ENCODE measurements at regions not wholly inside any gene's neighbourhood (a gene's known extent, or its start where the extent isn't known, plus 50 kb on each side); places are given as distances from the start of the nearest gene placed in this dataset.

DNA sequence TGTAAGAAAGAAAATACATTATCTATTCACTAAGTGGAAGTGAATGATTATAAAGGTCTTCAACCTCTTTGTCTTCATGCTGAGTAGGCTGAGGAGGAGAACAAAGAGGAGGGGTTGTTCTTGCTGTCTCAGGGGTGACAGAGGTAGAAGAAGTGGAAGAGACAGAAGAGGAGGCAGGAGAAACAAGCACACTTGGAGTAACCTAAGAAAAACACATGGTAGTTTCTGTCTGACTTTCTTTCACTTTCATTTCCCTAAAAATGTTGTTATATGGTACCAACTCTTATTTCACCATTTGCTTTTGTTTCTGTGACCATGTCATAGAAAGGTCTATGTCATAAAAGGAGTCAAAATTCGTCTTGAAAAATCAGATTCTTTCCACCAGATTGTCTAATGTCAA lies 696.6 kb upstream of the BRINP3 start:
- no peaks in the 10 kb centered on the region for H3K27me3 ChIP-seq (ENCODE audit: control insufficient read depth, insufficient read depth, low read length)
- intact Hi-C loops (cut with DNase I) = no loop called here
- FAIRE-seq (no peak), DNase-seq (peak in 2 of 5 donors; percentile 23 to 37)
- H3K4me1 ChIP-seq (ENCODE audit: control insufficient read depth in 2 of 3, insufficient read depth in 2 of 3, low read depth in 1 of 3, low read length in 3 of 3) = no peaks in the 10 kb centered on the region
- H3K4me3 ChIP-seq (ENCODE audit: low read length in 3 of 3) = peak overlapping the region in 1 of 3 donors; percentile 6
- no peak overlapping the region for H3K27ac ChIP-seq (ENCODE audit: low read depth in 2 of 2, low read length in 2 of 2)
- no peak overlapping the region for H3K9ac ChIP-seq (ENCODE audit: low read length in 3 of 3)
- no peaks in the 10 kb centered on the region for H3K36me3 ChIP-seq (ENCODE audit: control insufficient read depth in 2 of 3, insufficient read depth in 3 of 3, low read length in 3 of 3)
- no peaks in the 10 kb centered on the region for H3K9me3 ChIP-seq (ENCODE audit: control insufficient read depth in 2 of 3, insufficient read depth in 1 of 3, low read length in 3 of 3)
- TF ChIP-seq, protein P1, sequence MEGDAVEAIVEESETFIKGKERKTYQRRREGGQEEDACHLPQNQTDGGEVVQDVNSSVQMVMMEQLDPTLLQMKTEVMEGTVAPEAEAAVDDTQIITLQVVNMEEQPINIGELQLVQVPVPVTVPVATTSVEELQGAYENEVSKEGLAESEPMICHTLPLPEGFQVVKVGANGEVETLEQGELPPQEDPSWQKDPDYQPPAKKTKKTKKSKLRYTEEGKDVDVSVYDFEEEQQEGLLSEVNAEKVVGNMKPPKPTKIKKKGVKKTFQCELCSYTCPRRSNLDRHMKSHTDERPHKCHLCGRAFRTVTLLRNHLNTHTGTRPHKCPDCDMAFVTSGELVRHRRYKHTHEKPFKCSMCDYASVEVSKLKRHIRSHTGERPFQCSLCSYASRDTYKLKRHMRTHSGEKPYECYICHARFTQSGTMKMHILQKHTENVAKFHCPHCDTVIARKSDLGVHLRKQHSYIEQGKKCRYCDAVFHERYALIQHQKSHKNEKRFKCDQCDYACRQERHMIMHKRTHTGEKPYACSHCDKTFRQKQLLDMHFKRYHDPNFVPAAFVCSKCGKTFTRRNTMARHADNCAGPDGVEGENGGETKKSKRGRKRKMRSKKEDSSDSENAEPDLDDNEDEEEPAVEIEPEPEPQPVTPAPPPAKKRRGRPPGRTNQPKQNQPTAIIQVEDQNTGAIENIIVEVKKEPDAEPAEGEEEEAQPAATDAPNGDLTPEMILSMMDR (IDR thresholded peaks at IDR 0.05; ENCODE audit: borderline replicate concordance, extremely low read depth, insufficient read depth) = no peak

- Histone ChIP-seq H3K4me1 (ENCODE audit: control insufficient read depth in 2 of 3, insufficient read depth in 2 of 3, low read depth in 1 of 3, low read length in 3 of 3) (no peaks in the 10 kb centered on the region), H3K9me3 (ENCODE audit: control insufficient read depth in 2 of 3, insufficient read depth in 1 of 3, low read length in 3 of 3) (no peaks in the 10 kb centered on the region), H3K27me3 (ENCODE audit: control insufficient read depth, insufficient read depth, low read length) (no peaks in the 10 kb centered on the region), H3K27ac (ENCODE audit: low read depth in 2 of 2, low read length in 2 of 2) (no peak overlapping the region), H3K4me3 (ENCODE audit: low read length in 3 of 3) (no peak overlapping the region), H3K36me3 (ENCODE audit: control insufficient read depth in 2 of 3, insufficient read depth in 3 of 3, low read length in 3 of 3) (no peaks in the 10 kb centered on the region), H3K9ac (ENCODE audit: low read length in 3 of 3) (no peak overlapping the region)
- DNase-seq = no peak
- TF ChIP-seq, protein P1 (IDR thresholded peaks at IDR 0.05; ENCODE audit: borderline replicate concordance, extremely low read depth, insufficient read depth) = no peak
- intact Hi-C loops (cut with DNase I) = no loop called here
- no peak for FAIRE-seq
These were observed 698.5 kb upstream of the BRINP3 start for GRCh38 chr1:191176131-191176530.

- Histone ChIP-seq H3K27me3 (ENCODE audit: control insufficient read depth, insufficient read depth, low read length) (no peaks in the 10 kb centered on the region), H3K4me1 (ENCODE audit: control insufficient read depth in 2 of 3, insufficient read depth in 2 of 3, low read depth in 1 of 3, low read length in 3 of 3) (no peaks in the 10 kb centered on the region), H3K9me3 (ENCODE audit: control insufficient read depth in 2 of 3, insufficient read depth in 1 of 3, low read length in 3 of 3) (no peaks in the 10 kb centered on the region), H3K4me3 (ENCODE audit: low read length in 3 of 3) (no peak overlapping the region), H3K36me3 (ENCODE audit: control insufficient read depth in 2 of 3, insufficient read depth in 3 of 3, low read length in 3 of 3) (no peaks in the 10 kb centered on the region), H3K27ac (ENCODE audit: low read depth in 2 of 2, low read length in 2 of 2) (no peak overlapping the region), H3K9ac (ENCODE audit: low read length in 3 of 3) (no peak overlapping the region)
- DNase-seq = no peak
- intact Hi-C loops (cut with DNase I) = no loop called here
- FAIRE-seq = no peak
- TF ChIP-seq, protein P1 (IDR thresholded peaks at IDR 0.05; ENCODE audit: borderline replicate concordance, extremely low read depth, insufficient read depth) = no peak
These were observed 729.0 kb upstream of the BRINP3 start for GRCh38 chr1:191206513-191207207.

- DNase-seq (peak in 1 of 5 donors; percentile 10), FAIRE-seq (no peak)
- no peak overlapping the region for H3K27ac ChIP-seq (ENCODE audit: low read depth in 2 of 2, low read length in 2 of 2)
- H3K9ac ChIP-seq (ENCODE audit: low read length in 3 of 3) = no peak overlapping the region
- H3K4me3 ChIP-seq (ENCODE audit: low read length in 3 of 3) = no peak overlapping the region
- H3K4me1 ChIP-seq (ENCODE audit: control insufficient read depth in 2 of 3, insufficient read depth in 2 of 3, low read depth in 1 of 3, low read length in 3 of 3) = no peaks in the 10 kb centered on the region
- no peaks in the 10 kb centered on the region for H3K36me3 ChIP-seq (ENCODE audit: control insufficient read depth in 2 of 3, insufficient read depth in 3 of 3, low read length in 3 of 3)
- H3K9me3 ChIP-seq (ENCODE audit: control insufficient read depth in 2 of 3, insufficient read depth in 1 of 3, low read length in 3 of 3) = no peaks in the 10 kb centered on the region
- no peaks in the 10 kb centered on the region for H3K27me3 ChIP-seq (ENCODE audit: control insufficient read depth, insufficient read depth, low read length)
- intact Hi-C loops (cut with DNase I) = no loop called here
- TF ChIP-seq, protein P1 (IDR thresholded peaks at IDR 0.05; ENCODE audit: borderline replicate concordance, extremely low read depth, insufficient read depth) = no peak
These were observed 744.5 kb upstream of the BRINP3 start for GRCh38 chr1:191222206-191222605.

Data from kidney (tissue), 13 donors.